ENCODE measurements at regions not wholly inside any gene's neighbourhood (a gene's known extent, or its start where the extent isn't known, plus 50 kb on each side); places are given as distances from the start of the nearest gene placed in this dataset.

DNA sequence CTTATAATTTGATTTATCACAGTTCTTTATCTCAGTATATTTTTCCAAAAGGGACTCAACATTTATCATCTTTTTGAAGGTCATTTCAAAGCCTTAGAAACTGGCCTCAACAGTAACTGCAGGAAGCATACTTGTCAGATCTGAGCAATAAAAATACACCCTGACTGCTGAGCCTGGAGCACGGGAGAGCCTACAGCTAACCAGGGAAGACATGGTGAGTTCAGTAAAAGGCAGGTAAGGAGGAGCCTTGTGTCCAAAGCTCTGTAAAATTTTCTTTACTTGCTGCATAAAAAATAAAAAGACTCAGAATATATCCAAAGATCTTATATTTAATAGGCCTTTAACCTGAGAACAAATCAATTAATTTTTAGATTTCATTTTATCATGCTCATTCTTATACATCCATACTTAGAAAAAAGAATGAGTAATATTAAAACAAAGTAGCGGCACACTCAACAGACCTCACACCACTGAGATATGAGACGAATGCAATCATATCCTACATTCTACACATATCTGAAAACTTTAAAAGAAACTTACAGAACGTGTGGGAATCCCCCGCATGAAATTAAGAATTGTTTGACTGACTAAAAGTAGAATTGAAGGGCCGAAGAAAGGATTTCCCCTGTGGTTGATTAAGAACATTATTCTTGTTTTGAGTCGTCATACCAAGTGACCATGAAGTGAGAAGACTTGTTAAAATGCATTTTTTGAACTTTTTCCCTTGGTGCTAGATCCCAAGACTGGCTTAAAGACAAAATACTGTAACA, 296.4 kb upstream of the MKLN1 start:
- H3K36me3 ChIP-seq (ENCODE audit: low read depth, missing control alignments), result no peaks in the 10 kb centered on the region
- no peaks in the 10 kb centered on the region for H3K9me3 ChIP-seq
- no peak overlapping the region for H3K27ac ChIP-seq
- no peak for DNase-seq
- TF ChIP-seq POLR2A (IDR thresholded peaks at IDR 0.05), result no peak
- TF ChIP-seq, protein P1, sequence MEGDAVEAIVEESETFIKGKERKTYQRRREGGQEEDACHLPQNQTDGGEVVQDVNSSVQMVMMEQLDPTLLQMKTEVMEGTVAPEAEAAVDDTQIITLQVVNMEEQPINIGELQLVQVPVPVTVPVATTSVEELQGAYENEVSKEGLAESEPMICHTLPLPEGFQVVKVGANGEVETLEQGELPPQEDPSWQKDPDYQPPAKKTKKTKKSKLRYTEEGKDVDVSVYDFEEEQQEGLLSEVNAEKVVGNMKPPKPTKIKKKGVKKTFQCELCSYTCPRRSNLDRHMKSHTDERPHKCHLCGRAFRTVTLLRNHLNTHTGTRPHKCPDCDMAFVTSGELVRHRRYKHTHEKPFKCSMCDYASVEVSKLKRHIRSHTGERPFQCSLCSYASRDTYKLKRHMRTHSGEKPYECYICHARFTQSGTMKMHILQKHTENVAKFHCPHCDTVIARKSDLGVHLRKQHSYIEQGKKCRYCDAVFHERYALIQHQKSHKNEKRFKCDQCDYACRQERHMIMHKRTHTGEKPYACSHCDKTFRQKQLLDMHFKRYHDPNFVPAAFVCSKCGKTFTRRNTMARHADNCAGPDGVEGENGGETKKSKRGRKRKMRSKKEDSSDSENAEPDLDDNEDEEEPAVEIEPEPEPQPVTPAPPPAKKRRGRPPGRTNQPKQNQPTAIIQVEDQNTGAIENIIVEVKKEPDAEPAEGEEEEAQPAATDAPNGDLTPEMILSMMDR (IDR thresholded peaks at IDR 0.05), result no peak
- 45 to 52% methylated on average over 7 of the region's 7 CpGs for WGBS, 2 donors
- no peaks in the 10 kb centered on the region for H3K27me3 ChIP-seq
- no peak overlapping the region for H3K4me3 ChIP-seq
- H3K4me1 ChIP-seq, result peaks cover 37% of the 10 kb centered on the region
- intact Hi-C loops (cut with DNase I; ENCODE audit: low total_unique reads), result no loop called here

DNA sequence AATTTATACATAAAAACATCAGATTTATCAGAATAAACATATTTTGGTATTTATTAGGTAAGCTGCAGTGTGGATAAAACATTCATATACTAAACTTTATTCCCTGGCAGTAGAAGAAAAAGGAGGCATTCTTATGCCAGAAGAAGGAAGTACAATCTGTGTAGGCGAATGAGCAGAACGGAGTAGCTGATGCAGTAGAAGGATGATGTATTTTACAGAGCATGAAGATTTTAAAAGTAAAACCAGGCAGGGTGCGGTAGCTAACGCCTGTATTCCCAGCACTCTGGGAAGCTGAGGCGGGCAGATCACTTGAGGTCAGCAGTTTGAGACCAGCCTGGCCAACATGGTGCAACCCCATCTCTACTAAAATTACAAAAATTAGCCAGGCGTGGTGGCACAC, 294.9 kb upstream of the MKLN1 start:
- intact Hi-C loops (cut with DNase I; ENCODE audit: low total_unique reads), result no loop called here
- no peak for DNase-seq
- no peaks in the 10 kb centered on the region for H3K9me3 ChIP-seq
- no peaks in the 10 kb centered on the region for H3K36me3 ChIP-seq (ENCODE audit: low read depth, missing control alignments)
- WGBS, 2 donors, result 83 to 85% methylated on average over 6 of the region's 6 CpGs
- no peak overlapping the region for H3K4me3 ChIP-seq
- peaks cover 29% of the 10 kb centered on the region for H3K4me1 ChIP-seq
- no peak for TF ChIP-seq POLR2A (IDR thresholded peaks at IDR 0.05)
- TF ChIP-seq, protein P1 (IDR thresholded peaks at IDR 0.05), result no peak
- no peaks in the 10 kb centered on the region for H3K27me3 ChIP-seq
- no peak overlapping the region for H3K27ac ChIP-seq

DNA sequence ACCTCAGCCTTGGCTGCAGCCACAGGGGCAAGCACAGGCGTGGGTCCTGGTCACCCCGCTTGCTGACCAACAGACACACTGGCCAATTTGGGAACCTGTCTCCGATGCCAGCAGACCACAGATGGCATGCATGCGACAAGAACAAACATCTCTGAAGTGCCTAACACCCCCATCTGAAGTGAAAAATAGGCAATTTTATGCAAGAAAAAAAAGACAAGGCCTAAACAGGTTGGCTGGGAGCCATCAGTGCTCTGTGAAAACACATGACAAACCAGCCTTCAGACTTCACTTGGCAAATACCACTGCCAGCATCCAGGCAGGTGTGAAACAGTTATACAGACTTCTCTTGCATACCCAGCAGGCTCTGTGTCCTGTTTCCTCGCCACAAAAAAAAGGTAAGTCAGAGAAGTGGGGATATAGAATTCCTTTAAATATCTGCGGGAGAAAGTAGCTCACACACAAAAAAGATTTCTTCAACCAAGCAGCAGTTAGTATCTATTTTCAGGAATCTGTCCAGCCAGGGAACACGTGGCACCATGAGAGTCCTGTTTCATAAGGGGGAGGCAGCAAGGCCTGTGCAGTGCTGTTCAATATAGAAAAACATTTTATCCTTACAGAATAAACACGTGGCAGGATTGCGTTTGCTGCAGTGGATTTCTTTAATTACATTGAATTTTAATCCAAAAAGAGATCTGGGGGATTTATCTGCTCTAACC, 293.4 kb upstream of the MKLN1 start:
- H3K4me3 ChIP-seq, result no peak overlapping the region
- H3K36me3 ChIP-seq (ENCODE audit: low read depth, missing control alignments), result no peaks in the 10 kb centered on the region
- intact Hi-C loops (cut with DNase I; ENCODE audit: low total_unique reads), result no loop called here
- H3K27ac ChIP-seq, result no peak overlapping the region
- no peaks in the 10 kb centered on the region for H3K9me3 ChIP-seq
- H3K27me3 ChIP-seq, result no peaks in the 10 kb centered on the region
- peaks cover 40% of the 10 kb centered on the region for H3K4me1 ChIP-seq
- peak; percentile 72 for DNase-seq
- TF ChIP-seq, protein P1 (IDR thresholded peaks at IDR 0.05), result no peak
- no peak for TF ChIP-seq POLR2A (IDR thresholded peaks at IDR 0.05)
- whole genome bisulfite sequencing, 2 donors, result 60 to 67% methylated on average over 9 of the region's 9 CpGs

DNA sequence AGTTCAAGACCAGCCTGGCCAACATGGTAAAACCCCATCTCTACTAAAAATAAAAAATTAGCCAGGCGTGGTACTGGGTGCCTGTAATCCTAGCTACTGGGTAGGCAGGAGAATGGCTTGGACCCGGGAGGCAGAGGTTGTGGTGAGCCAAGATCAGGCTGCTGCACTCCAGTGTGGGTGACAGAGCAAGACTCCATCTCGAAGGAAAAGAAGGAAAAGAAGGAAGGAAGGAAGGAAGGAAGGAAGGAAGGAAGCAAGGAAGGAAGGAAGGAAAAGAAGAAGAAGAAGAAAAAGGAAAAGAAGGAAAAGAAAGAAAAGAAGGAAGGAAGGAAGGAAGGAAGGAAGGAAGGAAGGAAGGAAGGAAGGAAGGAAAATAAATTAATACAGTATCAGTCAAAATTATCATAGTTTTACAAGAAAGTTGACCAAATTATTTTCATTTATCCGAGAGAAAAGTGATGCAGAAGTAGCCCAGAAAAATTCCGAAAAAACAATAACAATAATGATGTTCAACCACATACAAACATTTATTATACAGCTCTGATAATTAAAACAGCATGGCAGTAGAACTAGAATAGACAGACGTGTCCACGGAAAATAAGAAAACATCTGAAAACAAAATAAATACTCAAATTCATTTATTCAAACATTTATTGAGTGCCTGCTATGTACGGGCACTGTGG, 292.4 kb upstream of the MKLN1 start:
- Histone ChIP-seq H3K27ac (no peak overlapping the region), H3K9me3 (no peaks in the 10 kb centered on the region), H3K4me3 (no peak overlapping the region), H3K36me3 (ENCODE audit: low read depth, missing control alignments) (no peaks in the 10 kb centered on the region), H3K4me1 (peaks cover 49% of the 10 kb centered on the region), H3K27me3 (no peaks in the 10 kb centered on the region)
- intact Hi-C loops (cut with DNase I; ENCODE audit: low total_unique reads), result no loop called here
- DNase-seq, result no peak
- WGBS, 2 donors, result 82 to 88% methylated on average over 8 of the region's 8 CpGs
- TF ChIP-seq, protein P1 (IDR thresholded peaks at IDR 0.05), result no peak
- TF ChIP-seq POLR2A (IDR thresholded peaks at IDR 0.05), result no peak

Data from testis (tissue), 2 donors.